ENCODE measurements at regions not wholly inside any gene's neighbourhood (a gene's known extent, or its start where the extent isn't known, plus 50 kb on each side); places are given as distances from the start of the nearest gene placed in this dataset.

DNA sequence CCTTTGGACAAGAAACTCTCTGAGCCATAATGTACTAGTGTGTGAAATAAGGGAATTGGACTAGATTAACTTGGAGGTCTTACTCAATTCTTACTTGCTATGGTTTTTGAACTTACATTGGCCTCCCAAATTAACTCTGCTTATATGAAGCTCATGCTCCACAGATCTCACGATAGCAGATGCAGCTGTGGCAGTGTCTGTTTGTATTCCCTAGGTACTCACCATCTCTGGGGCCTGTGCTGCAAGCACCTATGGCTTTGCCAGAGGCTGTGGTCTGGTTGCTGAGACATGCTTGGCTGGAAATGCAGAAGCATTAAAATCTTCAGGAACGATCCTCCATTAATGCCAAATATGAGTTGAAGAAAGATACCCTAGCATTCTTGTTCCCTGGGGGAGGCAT, 112.8 kb downstream of the MSL3 start:
- TF ChIP-seq ZBTB21 (CRISPR knock-in tag; IDR thresholded peaks at IDR 0.05; ENCODE audit: borderline replicate concordance): no peak
- TF ChIP-seq, protein P1, sequence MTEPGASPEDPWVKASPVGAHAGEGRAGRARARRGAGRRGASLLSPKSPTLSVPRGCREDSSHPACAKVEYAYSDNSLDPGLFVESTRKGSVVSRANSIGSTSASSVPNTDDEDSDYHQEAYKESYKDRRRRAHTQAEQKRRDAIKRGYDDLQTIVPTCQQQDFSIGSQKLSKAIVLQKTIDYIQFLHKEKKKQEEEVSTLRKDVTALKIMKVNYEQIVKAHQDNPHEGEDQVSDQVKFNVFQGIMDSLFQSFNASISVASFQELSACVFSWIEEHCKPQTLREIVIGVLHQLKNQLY (CRISPR knock-in tag; IDR thresholded peaks at IDR 0.05): no peak
- TF ChIP-seq, protein P2, sequence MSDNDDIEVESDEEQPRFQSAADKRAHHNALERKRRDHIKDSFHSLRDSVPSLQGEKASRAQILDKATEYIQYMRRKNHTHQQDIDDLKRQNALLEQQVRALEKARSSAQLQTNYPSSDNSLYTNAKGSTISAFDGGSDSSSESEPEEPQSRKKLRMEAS (CRISPR knock-in tag; IDR thresholded peaks at IDR 0.05): no peak
- no peak for TF ChIP-seq JAZF1 (CRISPR knock-in tag; IDR thresholded peaks at IDR 0.05)
- TF ChIP-seq GABPB1 (CRISPR knock-in tag; IDR thresholded peaks at IDR 0.05): no peak
- no peak for TF ChIP-seq GRHL2 (CRISPR knock-in tag; IDR thresholded peaks at IDR 0.05; ENCODE audit: insufficient replicate concordance, severe bottlenecking)
- TF ChIP-seq, protein P3, sequence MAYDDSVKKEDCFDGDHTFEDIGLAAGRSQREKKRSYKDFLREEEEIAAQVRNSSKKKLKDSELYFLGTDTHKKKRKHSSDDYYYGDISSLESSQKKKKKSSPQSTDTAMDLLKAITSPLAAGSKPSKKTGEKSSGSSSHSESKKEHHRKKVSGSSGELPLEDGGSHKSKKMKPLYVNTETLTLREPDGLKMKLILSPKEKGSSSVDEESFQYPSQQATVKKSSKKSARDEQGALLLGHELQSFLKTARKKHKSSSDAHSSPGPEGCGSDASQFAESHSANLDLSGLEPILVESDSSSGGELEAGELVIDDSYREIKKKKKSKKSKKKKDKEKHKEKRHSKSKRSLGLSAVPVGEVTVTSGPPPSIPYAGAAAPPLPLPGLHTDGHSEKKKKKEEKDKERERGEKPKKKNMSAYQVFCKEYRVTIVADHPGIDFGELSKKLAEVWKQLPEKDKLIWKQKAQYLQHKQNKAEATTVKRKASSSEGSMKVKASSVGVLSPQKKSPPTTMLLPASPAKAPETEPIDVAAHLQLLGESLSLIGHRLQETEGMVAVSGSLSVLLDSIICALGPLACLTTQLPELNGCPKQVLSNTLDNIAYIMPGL (CRISPR knock-in tag; IDR thresholded peaks at IDR 0.05): no peak
- no peak for TF ChIP-seq OVOL2 (CRISPR knock-in tag; IDR thresholded peaks at IDR 0.05; ENCODE audit: borderline replicate concordance)
- TF ChIP-seq, protein P4, sequence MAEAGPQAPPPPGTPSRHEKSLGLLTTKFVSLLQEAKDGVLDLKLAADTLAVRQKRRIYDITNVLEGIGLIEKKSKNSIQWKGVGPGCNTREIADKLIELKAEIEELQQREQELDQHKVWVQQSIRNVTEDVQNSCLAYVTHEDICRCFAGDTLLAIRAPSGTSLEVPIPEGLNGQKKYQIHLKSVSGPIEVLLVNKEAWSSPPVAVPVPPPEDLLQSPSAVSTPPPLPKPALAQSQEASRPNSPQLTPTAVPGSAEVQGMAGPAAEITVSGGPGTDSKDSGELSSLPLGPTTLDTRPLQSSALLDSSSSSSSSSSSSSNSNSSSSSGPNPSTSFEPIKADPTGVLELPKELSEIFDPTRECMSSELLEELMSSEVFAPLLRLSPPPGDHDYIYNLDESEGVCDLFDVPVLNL (CRISPR knock-in tag; IDR thresholded peaks at IDR 0.05; ENCODE audit: borderline replicate concordance, low read depth): no peak
- no peak for TF ChIP-seq NR3C1 (CRISPR knock-in tag; conservative IDR thresholded peaks at IDR 0.05; ENCODE audit: low read depth)
- TF ChIP-seq SMAD4 (CRISPR knock-in tag; IDR thresholded peaks at IDR 0.05): no peak
- TF ChIP-seq NFE2L1 (CRISPR knock-in tag; IDR thresholded peaks at IDR 0.05): no peak
- Mint-ChIP-seq H3K36me3 (no peaks in the 10 kb centered on the region), H3K4me3 (no peak overlapping the region), H3K27ac (no peak overlapping the region), H3K4me1 (no peaks in the 10 kb centered on the region), H3K27me3 (ENCODE audit: low read depth) (no peaks in the 10 kb centered on the region), H3K9me3 (no peaks in the 10 kb centered on the region)
- POLR2A ChIA-PET: no interaction called here
- ATAC-seq: no peak
- no peak for DNase-seq (ENCODE audit: low spot score)
- CTCF ChIA-PET: no interaction called here

DNA sequence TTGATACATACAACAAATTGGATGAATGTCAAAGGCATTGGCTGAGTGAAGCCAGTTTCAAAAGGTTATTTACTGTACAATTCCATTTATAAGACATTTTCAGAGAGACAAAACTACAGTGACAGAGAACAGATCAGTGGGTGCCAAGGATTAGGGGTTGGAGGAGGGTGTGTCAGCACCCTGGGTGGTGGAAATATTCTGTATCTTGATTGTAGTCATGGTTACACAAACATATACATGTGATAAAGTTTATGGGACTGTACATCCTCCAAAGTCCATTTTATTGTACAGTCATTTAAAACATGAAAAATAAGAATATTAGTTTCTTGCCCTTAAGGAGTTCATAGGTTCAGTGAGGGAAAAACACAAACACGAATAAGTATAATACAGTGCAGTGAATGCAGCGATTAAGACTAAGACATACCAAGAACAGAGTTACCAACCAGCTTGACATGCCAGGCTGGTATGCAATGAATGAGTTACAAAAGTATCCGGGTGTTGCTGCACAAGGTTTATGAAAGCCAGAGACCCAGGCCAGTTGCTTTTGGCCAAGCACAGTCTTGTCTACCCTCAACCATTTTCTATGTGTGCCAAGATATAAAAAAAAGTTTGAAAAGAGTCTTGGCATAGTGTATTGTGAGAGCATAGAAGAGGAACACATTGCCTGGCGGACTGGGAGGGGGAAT, 123.6 kb downstream of the MSL3 start:
- DNase-seq (ENCODE audit: low spot score) (no peak), ATAC-seq (no peak)
- Mint-ChIP-seq H3K9me3 (no peaks in the 10 kb centered on the region), H3K27ac (no peak overlapping the region), H3K4me1 (no peaks in the 10 kb centered on the region), H3K36me3 (no peaks in the 10 kb centered on the region), H3K27me3 (ENCODE audit: low read depth) (no peaks in the 10 kb centered on the region), H3K4me3 (no peak overlapping the region)
- ChIA-PET POLR2A (no interaction called here), CTCF (no interaction called here)
- TF ChIP-seq ESRRA (CRISPR knock-in tag; IDR thresholded peaks at IDR 0.05; ENCODE audit: borderline replicate concordance) (no peak), MXD4 (CRISPR knock-in tag; IDR thresholded peaks at IDR 0.05; ENCODE audit: borderline replicate concordance) (no peak), RORB (CRISPR knock-in tag; IDR thresholded peaks at IDR 0.05) (no peak), ZNF263 (CRISPR knock-in tag; IDR thresholded peaks at IDR 0.05; ENCODE audit: low read depth) (no peak), GTF2I (CRISPR knock-in tag; conservative IDR thresholded peaks at IDR 0.05) (no peak), TEAD1 (CRISPR knock-in tag; IDR thresholded peaks at IDR 0.05) (no peak), ZBTB21 (CRISPR knock-in tag; IDR thresholded peaks at IDR 0.05; ENCODE audit: borderline replicate concordance) (no peak), CREM (CRISPR knock-in tag; IDR thresholded peaks at IDR 0.05) (no peak), RELA (CRISPR knock-in tag; IDR thresholded peaks at IDR 0.05; ENCODE audit: borderline replicate concordance) (no peak)
- TF ChIP-seq, protein P5, sequence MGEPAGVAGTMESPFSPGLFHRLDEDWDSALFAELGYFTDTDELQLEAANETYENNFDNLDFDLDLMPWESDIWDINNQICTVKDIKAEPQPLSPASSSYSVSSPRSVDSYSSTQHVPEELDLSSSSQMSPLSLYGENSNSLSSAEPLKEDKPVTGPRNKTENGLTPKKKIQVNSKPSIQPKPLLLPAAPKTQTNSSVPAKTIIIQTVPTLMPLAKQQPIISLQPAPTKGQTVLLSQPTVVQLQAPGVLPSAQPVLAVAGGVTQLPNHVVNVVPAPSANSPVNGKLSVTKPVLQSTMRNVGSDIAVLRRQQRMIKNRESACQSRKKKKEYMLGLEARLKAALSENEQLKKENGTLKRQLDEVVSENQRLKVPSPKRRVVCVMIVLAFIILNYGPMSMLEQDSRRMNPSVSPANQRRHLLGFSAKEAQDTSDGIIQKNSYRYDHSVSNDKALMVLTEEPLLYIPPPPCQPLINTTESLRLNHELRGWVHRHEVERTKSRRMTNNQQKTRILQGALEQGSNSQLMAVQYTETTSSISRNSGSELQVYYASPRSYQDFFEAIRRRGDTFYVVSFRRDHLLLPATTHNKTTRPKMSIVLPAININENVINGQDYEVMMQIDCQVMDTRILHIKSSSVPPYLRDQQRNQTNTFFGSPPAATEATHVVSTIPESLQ (CRISPR knock-in tag; IDR thresholded peaks at IDR 0.05): no peak
- TF ChIP-seq, protein P6, sequence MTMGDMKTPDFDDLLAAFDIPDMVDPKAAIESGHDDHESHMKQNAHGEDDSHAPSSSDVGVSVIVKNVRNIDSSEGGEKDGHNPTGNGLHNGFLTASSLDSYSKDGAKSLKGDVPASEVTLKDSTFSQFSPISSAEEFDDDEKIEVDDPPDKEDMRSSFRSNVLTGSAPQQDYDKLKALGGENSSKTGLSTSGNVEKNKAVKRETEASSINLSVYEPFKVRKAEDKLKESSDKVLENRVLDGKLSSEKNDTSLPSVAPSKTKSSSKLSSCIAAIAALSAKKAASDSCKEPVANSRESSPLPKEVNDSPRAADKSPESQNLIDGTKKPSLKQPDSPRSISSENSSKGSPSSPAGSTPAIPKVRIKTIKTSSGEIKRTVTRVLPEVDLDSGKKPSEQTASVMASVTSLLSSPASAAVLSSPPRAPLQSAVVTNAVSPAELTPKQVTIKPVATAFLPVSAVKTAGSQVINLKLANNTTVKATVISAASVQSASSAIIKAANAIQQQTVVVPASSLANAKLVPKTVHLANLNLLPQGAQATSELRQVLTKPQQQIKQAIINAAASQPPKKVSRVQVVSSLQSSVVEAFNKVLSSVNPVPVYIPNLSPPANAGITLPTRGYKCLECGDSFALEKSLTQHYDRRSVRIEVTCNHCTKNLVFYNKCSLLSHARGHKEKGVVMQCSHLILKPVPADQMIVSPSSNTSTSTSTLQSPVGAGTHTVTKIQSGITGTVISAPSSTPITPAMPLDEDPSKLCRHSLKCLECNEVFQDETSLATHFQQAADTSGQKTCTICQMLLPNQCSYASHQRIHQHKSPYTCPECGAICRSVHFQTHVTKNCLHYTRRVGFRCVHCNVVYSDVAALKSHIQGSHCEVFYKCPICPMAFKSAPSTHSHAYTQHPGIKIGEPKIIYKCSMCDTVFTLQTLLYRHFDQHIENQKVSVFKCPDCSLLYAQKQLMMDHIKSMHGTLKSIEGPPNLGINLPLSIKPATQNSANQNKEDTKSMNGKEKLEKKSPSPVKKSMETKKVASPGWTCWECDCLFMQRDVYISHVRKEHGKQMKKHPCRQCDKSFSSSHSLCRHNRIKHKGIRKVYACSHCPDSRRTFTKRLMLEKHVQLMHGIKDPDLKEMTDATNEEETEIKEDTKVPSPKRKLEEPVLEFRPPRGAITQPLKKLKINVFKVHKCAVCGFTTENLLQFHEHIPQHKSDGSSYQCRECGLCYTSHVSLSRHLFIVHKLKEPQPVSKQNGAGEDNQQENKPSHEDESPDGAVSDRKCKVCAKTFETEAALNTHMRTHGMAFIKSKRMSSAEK (CRISPR knock-in tag; IDR thresholded peaks at IDR 0.05; ENCODE audit: borderline replicate concordance): no peak
- TF ChIP-seq, protein P2 (CRISPR knock-in tag; IDR thresholded peaks at IDR 0.05): no peak
- TF ChIP-seq, protein P7, sequence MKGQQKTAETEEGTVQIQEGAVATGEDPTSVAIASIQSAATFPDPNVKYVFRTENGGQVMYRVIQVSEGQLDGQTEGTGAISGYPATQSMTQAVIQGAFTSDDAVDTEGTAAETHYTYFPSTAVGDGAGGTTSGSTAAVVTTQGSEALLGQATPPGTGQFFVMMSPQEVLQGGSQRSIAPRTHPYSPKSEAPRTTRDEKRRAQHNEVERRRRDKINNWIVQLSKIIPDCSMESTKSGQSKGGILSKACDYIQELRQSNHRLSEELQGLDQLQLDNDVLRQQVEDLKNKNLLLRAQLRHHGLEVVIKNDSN (CRISPR knock-in tag; IDR thresholded peaks at IDR 0.05): no peak
